BLaER1 treated with 17β-estradiol and CSF1 and Interleukin-3, amounts not matched to agents 10 nM and 100 nM (cell line): ENCODE measurements at regions not wholly inside any gene's neighbourhood (a gene's known extent, or its start where the extent isn't known, plus 50 kb on each side); places are given as distances from the start of the nearest gene placed in this dataset.

ENCODE experiments used
- H3K27ac ChIP-seq, 11 experiments: shearing (Covaris generic); formaldehyde crosslinking; 2 replicates each; pipeline ENCODE4 v1.8.1; 2022
- H3K27me3 ChIP-seq, 11 experiments: shearing (Covaris generic); formaldehyde crosslinking; 2 replicates each; pipeline ENCODE4 v1.8.1; 2022
- H3K36me3 ChIP-seq, 11 experiments: shearing (Covaris generic); formaldehyde crosslinking; 2 replicates each; pipeline ENCODE4 v1.8.1; 2022
- H3K4me1 ChIP-seq, 10 experiments: shearing (Covaris generic); formaldehyde crosslinking; 2 replicates each; pipeline ENCODE4 v1.8.1; 2022
- H3K4me2 ChIP-seq, 11 experiments: shearing (Covaris generic); formaldehyde crosslinking; 2 replicates each; pipeline ENCODE4 v1.8.1; 2022
- H3K4me3 ChIP-seq, 10 experiments: shearing (Covaris generic); formaldehyde crosslinking; 2 replicates each; pipeline ENCODE4 v1.8.1; 2022
- H3K9ac ChIP-seq, 11 experiments: shearing (Covaris generic); formaldehyde crosslinking; 2 replicates each; pipeline ENCODE4 v1.8.1; 2022
- H3K9me3 ChIP-seq, 11 experiments: shearing (Covaris generic); formaldehyde crosslinking; replicated peaks in 1 of 11; 2 replicates each; pipeline ENCODE4 v1.8.1; 2022
- H4K20me1 ChIP-seq, 11 experiments: shearing (Covaris generic); formaldehyde crosslinking; 2 replicates each; pipeline ENCODE4 v1.8.1; 2022
- Cebpa-rat ChIP-seq, 11 experiments: shearing (Covaris generic); IDR thresholded peaks; 2 replicates each; pipeline ENCODE4 v1.8.1; 2022

DNA sequence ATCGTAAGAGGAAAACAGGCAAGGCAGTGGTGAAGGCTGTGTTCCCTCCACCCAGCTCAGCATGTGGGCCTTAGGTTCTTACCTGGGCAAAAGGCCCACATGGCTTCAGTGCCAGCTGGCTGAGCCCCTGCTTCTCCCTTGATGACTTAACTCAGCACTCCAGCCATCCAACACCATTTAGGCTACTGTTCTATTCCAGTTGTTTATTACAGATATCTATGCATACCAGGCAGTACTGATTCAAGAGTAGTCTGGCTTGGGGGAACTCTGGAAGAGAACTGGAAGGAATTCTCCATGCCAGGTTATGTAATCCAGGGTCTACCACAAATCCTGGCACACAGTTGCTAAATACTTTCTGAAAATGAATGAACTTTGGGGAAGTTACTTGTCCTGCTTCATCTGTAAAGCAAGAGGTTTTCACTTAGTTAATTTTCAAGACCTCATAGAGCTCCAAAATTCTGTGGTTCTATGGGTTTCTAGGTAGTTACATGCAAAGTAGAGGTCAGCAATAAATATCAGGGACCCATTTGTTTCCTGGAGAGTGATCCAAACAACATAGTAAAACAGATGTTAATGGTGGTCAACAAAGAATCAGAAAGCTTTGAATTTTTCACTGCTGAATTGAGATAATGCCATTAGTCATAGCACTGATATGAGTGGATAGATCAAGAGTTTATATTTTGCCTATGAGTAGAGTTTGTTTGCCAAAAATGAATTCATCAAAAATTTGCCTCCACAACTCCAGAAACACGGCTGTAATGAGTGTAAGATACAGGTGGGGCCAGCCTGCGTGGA lies 88.2 kb upstream of the OSMR start:
- Histone ChIP-seq H3K9me3 (no peaks in the 10 kb centered on the region), H3K27me3 (no peaks in the 10 kb centered on the region), H3K36me3 (no peaks in the 10 kb centered on the region), H4K20me1 (no peaks in the 10 kb centered on the region), H3K9ac (no peak overlapping the region), H3K4me3 (no peak overlapping the region), H3K27ac (no peak overlapping the region), H3K4me1 (no peaks in the 10 kb centered on the region), H3K4me2 (no peak overlapping the region)
- no peak for TF ChIP-seq Cebpa-rat (IDR thresholded peaks at IDR 0.05)

GRCh38 chr5:38758774-38759600 lies 86.8 kb upstream of the OSMR start:
- Histone ChIP-seq H3K27ac (no peak overlapping the region), H3K9ac (no peak overlapping the region), H3K9me3 (no peaks in the 10 kb centered on the region), H3K36me3 (no peaks in the 10 kb centered on the region), H3K4me2 (no peak overlapping the region), H4K20me1 (no peaks in the 10 kb centered on the region), H3K4me3 (no peak overlapping the region), H3K27me3 (no peaks in the 10 kb centered on the region), H3K4me1 (no peaks in the 10 kb centered on the region)
- no peak for TF ChIP-seq Cebpa-rat (IDR thresholded peaks at IDR 0.05)

DNA sequence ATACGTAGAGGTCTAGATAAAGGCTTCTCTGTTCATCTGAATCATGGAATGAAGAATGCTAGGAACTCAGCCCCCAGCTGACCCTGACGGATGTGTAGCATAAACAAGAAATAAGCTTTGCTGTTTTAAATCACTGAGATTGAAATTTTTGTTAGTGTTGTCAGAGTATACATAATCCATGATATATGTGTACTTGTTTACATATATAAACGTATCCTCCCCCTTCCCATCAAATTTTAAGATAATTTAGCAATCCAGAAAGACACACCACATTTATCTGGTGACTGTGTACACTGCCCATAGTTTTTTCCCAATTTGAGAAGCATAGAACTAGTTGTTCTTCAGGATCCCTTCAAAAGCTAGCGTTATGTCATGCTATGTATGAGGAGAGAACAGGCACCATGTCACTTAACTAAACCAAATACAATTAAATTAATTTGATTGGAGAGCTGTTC lies 80.8 kb upstream of the OSMR start:
- TF ChIP-seq Cebpa-rat (IDR thresholded peaks at IDR 0.05): no peak
- Histone ChIP-seq H3K4me2 (no peak overlapping the region), H3K4me3 (no peak overlapping the region), H3K27ac (no peak overlapping the region), H4K20me1 (no peaks in the 10 kb centered on the region), H3K4me1 (no peaks in the 10 kb centered on the region), H3K36me3 (no peaks in the 10 kb centered on the region), H3K9me3 (peaks cover 13 to 27% (median 17%) of the 10 kb centered on the region in 11 experiments), H3K27me3 (no peaks in the 10 kb centered on the region), H3K9ac (no peak overlapping the region)

GRCh38 chr5:38765399-38765861 lies 80.4 kb upstream of the OSMR start:
- no peaks in the 10 kb centered on the region for H3K36me3 ChIP-seq
- peaks cover 13 to 31% (median 17%) of the 10 kb centered on the region in 11 experiments for H3K9me3 ChIP-seq
- no peaks in the 10 kb centered on the region for H4K20me1 ChIP-seq
- no peak for TF ChIP-seq Cebpa-rat (IDR thresholded peaks at IDR 0.05)
- H3K4me1 ChIP-seq: no peaks in the 10 kb centered on the region
- H3K4me2 ChIP-seq: no peak overlapping the region
- no peak overlapping the region for H3K27ac ChIP-seq
- H3K4me3 ChIP-seq: no peak overlapping the region
- no peaks in the 10 kb centered on the region for H3K27me3 ChIP-seq
- no peak overlapping the region for H3K9ac ChIP-seq

GRCh38 chr5:38766151-38766550 lies 79.7 kb upstream of the OSMR start:
- Histone ChIP-seq H3K4me2 (no peak overlapping the region), H3K27ac (no peak overlapping the region), H3K36me3 (no peaks in the 10 kb centered on the region), H3K27me3 (no peaks in the 10 kb centered on the region), H3K9ac (no peak overlapping the region), H3K9me3 (peaks cover 13 to 38% (median 17%) of the 10 kb centered on the region in 11 experiments), H4K20me1 (no peaks in the 10 kb centered on the region), H3K4me1 (no peaks in the 10 kb centered on the region), H3K4me3 (no peak overlapping the region)
- no peak for TF ChIP-seq Cebpa-rat (IDR thresholded peaks at IDR 0.05)

DNA sequence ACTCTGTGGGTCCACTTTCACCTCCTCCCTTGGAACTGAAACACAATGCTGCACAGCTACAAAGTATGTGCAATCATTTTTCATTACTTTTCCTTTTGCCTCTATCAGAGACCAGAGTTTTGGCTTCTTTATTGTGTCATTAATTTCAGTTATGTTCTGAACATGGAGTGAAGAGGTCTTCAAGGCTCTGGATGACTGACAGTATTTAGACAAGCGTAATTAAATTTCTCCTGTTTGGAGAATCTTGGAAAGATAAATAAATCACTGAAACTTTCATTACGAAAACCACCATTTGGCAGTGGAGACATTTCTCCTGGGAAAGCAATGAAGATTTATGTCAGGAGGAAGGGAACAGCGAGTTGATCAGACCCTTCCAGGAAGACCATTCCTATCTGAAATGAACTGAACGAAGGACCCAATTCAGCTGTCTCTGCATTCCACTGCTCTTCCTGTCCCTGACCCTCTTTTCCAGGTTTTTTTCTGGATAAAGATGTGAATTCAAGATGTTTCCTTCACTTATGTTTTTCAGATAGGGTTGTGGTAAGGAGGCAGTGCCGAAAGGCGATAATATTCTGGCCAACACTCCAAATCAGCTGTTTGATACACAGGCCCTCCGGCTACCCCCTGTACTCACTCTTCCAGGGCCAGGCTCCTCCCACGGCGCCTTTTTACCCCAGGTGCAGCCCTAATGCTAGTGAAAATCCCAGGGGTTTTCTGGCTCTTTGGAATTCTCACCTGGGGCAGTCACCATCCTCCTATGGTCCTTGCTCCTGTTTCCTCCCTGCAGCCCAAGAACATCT lies 77.2 kb upstream of the OSMR start:
- H3K36me3 ChIP-seq: no peaks in the 10 kb centered on the region
- H3K4me2 ChIP-seq: no peak overlapping the region
- no peak overlapping the region for H3K27ac ChIP-seq
- no peaks in the 10 kb centered on the region for H3K4me1 ChIP-seq
- H3K4me3 ChIP-seq: no peak overlapping the region
- H3K9ac ChIP-seq: no peak overlapping the region
- peaks cover 13 to 38% (median 17%) of the 10 kb centered on the region in 11 experiments for H3K9me3 ChIP-seq
- H4K20me1 ChIP-seq: no peaks in the 10 kb centered on the region
- TF ChIP-seq Cebpa-rat (IDR thresholded peaks at IDR 0.05): no peak
- H3K27me3 ChIP-seq: no peaks in the 10 kb centered on the region

- Histone ChIP-seq H3K27ac (no peak overlapping the region), H3K4me3 (no peak overlapping the region), H3K27me3 (no peaks in the 10 kb centered on the region), H3K9me3 (peaks cover 0 to 18% (median 3%) of the 10 kb centered on the region in 11 experiments; a peak in 8 of 22 replicates), H3K9ac (no peak overlapping the region), H4K20me1 (no peaks in the 10 kb centered on the region), H3K4me1 (0 out of 20 replicates have a peak, but pooled peaks cover 0 to 4% (median 0%) of the 10 kb centered on the region in 10 experiments), H3K4me2 (no peak overlapping the region), H3K36me3 (no peaks in the 10 kb centered on the region)
- TF ChIP-seq Cebpa-rat (IDR thresholded peaks at IDR 0.05): no peak
Measured at GRCh38 chr5:38772471-38772870, 73.3 kb upstream of the OSMR start.

- 0 out of 20 replicates have a peak, but pooled peaks cover 0 to 4% (median 0%) of the 10 kb centered on the region in 10 experiments for H3K4me1 ChIP-seq
- H3K4me2 ChIP-seq: no peak overlapping the region
- no peak overlapping the region for H3K27ac ChIP-seq
- H3K9ac ChIP-seq: no peak overlapping the region
- no peak overlapping the region for H3K4me3 ChIP-seq
- peaks cover 0 to 8% (median 0%) of the 10 kb centered on the region in 11 experiments; a peak in 3 of 22 replicates for H3K9me3 ChIP-seq
- H3K36me3 ChIP-seq: no peaks in the 10 kb centered on the region
- H3K27me3 ChIP-seq: no peaks in the 10 kb centered on the region
- TF ChIP-seq Cebpa-rat (IDR thresholded peaks at IDR 0.05): no peak
- H4K20me1 ChIP-seq: no peaks in the 10 kb centered on the region
Measured at GRCh38 chr5:38775218-38775840, 70.5 kb upstream of the OSMR start.
